DOHH2 (cell line): ENCODE measurements at regions not wholly inside any gene's neighbourhood (a gene's known extent, or its start where the extent isn't known, plus 50 kb on each side); places are given as distances from the start of the nearest gene placed in this dataset.

Experiments used
- H3F3A ChIP-seq: fragments of 200-600 bp; sonication (generic), shearing (Covaris generic); 2 replicates; pipeline ENCODE4 v1.6.0; 2016; ENCODE audit warnings: antibody characterized with exemption, mild to moderate bottlenecking; ENCODE audit not compliant: control insufficient read depth, insufficient read depth
- H3K27ac ChIP-seq: fragments of 200-600 bp; sonication (generic); 2 replicates; pipeline ENCODE4 v1.5.1; 2014; ENCODE audit warnings: low read depth, mild to moderate bottlenecking, low read length, moderate library complexity
- H3K27me3 ChIP-seq: fragments of 200-600 bp; sonication (generic); 2 replicates; pipeline ENCODE4 v1.6.1; 2014; ENCODE audit warnings: mild to moderate bottlenecking, low read length, mixed read lengths; ENCODE audit not compliant: control insufficient read depth
- H3K36me3 ChIP-seq: fragments of 200-600 bp; sonication (generic); 2 replicates; pipeline ENCODE4 v1.6.1; 2014; ENCODE audit warnings: mild to moderate bottlenecking, low read length, moderate library complexity, mixed read lengths; ENCODE audit not compliant: control insufficient read depth
- H3K4me1 ChIP-seq: fragments of 200-600 bp; sonication (generic); 2 replicates; pipeline ENCODE4 v1.6.1; 2014; ENCODE audit warnings: mild to moderate bottlenecking, low read length, mixed read lengths; ENCODE audit not compliant: control insufficient read depth
- H3K4me2 ChIP-seq: fragments of 200-600 bp; sonication (generic); 2 replicates; pipeline ENCODE4 v1.6.0; 2014; ENCODE audit warnings: mild to moderate bottlenecking, low read length, moderate library complexity
- H3K4me3 ChIP-seq: fragments of 200-600 bp; sonication (generic); 2 replicates; pipeline ENCODE4 v1.5.1; 2014; ENCODE audit warnings: mild to moderate bottlenecking, low read length, mixed read lengths
- H3K79me2 ChIP-seq: fragments of 200-600 bp; sonication (generic); 2 replicates; pipeline ENCODE4 v1.6.1; 2014; ENCODE audit warnings: mild to moderate bottlenecking, low read length, mixed read lengths; ENCODE audit not compliant: control insufficient read depth
- H3K9me2 ChIP-seq: fragments of 200-600 bp; sonication (generic); replicated peaks from 2 replicates; pipeline ENCODE4 v1.6.1; 2014; ENCODE audit warnings: mild to moderate bottlenecking, low read length, mixed read lengths; ENCODE audit not compliant: control insufficient read depth
- H3K9me3 ChIP-seq: fragments of 200-600 bp; sonication (generic); 2 replicates; pipeline ENCODE4 v1.6.1; 2014; ENCODE audit warnings: antibody characterized with exemption, low read length, mixed read lengths; ENCODE audit not compliant: control insufficient read depth, insufficient read depth
- H4K20me1 ChIP-seq: fragments of 200-600 bp; sonication (generic); 2 replicates; pipeline ENCODE4 v1.6.0; 2014; ENCODE audit warnings: low read depth, mild to moderate bottlenecking, antibody characterized with exemption, low read length, moderate library complexity; ENCODE audit not compliant: control insufficient read depth, insufficient read depth
- CTCF ChIP-seq: fragments of 200-600 bp; sonication (generic); IDR thresholded peaks from one replicate; pipeline ENCODE4 v1.5.1; 2014; ENCODE audit warnings: antibody characterized with exemption, mild to moderate bottlenecking, low read depth, low read length; ENCODE audit not compliant: poor library complexity, severe bottlenecking
- EZH2phosphoT487 ChIP-seq: fragments of 200-600 bp; sonication (generic); IDR thresholded peaks from 2 replicates; pipeline ENCODE4 v1.6.1; 2017; ENCODE audit warnings: borderline replicate concordance, mild to moderate bottlenecking, antibody characterized with exemption, low read length, moderate library complexity, mixed read lengths

DNA sequence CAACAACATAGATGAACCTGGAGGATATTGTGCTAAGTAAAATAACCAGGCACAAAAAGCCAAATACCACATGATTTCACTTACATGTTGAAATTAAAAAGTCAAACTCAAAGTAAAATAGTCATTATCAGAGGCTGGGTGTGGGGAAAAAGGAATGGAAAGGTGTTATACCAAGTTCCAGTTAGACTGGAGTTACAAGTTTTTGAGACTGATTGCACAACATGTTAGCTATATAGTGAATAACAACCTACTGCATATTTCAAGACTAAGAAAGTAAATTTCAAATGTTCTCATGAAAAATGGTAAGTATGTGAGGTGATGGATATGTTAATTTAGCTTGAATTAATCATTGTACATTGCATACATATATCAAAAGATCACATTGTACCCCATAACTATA lies 116.8 kb upstream of the HNMT start:
- H4K20me1 ChIP-seq = no peaks in the 10 kb centered on the region
- H3K4me1 ChIP-seq = no peaks in the 10 kb centered on the region
- H3K79me2 ChIP-seq = no peaks in the 10 kb centered on the region
- no peaks in the 10 kb centered on the region for H3K27me3 ChIP-seq
- no peaks in the 10 kb centered on the region for H3F3A ChIP-seq
- H3K4me2 ChIP-seq = no peak overlapping the region
- H3K36me3 ChIP-seq = no peaks in the 10 kb centered on the region
- no peak overlapping the region for H3K27ac ChIP-seq
- TF ChIP-seq EZH2phosphoT487 (no peak), CTCF (no peak)
- no peaks in the 10 kb centered on the region for H3K9me2 ChIP-seq
- no peak overlapping the region for H3K4me3 ChIP-seq
- no peaks in the 10 kb centered on the region for H3K9me3 ChIP-seq

- Histone ChIP-seq H3K9me2 (no peaks in the 10 kb centered on the region), H3K4me3 (no peak overlapping the region), H3K4me1 (no peaks in the 10 kb centered on the region), H3K79me2 (no peaks in the 10 kb centered on the region), H3K27me3 (no peaks in the 10 kb centered on the region), H4K20me1 (no peaks in the 10 kb centered on the region), H3K9me3 (no peaks in the 10 kb centered on the region), H3K27ac (no peak overlapping the region), H3K4me2 (no peak overlapping the region), H3K36me3 (no peaks in the 10 kb centered on the region), H3F3A (no peaks in the 10 kb centered on the region)
- TF ChIP-seq EZH2phosphoT487 (no peak), CTCF (no peak)
These were observed 106.4 kb upstream of the HNMT start for GRCh38 chr2:137857881-137858280.

GRCh38 chr2:137862651-137863050 lies 101.6 kb upstream of the HNMT start:
- Histone ChIP-seq H3K36me3 (no peaks in the 10 kb centered on the region), H3K4me3 (no peak overlapping the region), H3K27ac (no peak overlapping the region), H3K79me2 (no peaks in the 10 kb centered on the region), H4K20me1 (no peaks in the 10 kb centered on the region), H3K9me2 (no peaks in the 10 kb centered on the region), H3F3A (no peaks in the 10 kb centered on the region), H3K4me2 (no peak overlapping the region), H3K27me3 (no peaks in the 10 kb centered on the region), H3K9me3 (no peaks in the 10 kb centered on the region), H3K4me1 (no peaks in the 10 kb centered on the region)
- TF ChIP-seq EZH2phosphoT487 (no peak), CTCF (no peak)
